Urothelium cell line (cell line): ENCODE measurements at regions not wholly inside any gene's neighbourhood (a gene's known extent, or its start where the extent isn't known, plus 50 kb on each side); places are given as distances from the start of the nearest gene placed in this dataset.

Source experiments
- DNase-seq: peaks from one replicate; pipeline ENCODE4 v3.0.0; 2011; ENCODE audit warnings: low spot score, mixed read lengths
- FAIRE-seq: peaks from 2 replicates; lab custom pipeline; 2011; peaks lifted over from hg19 to GRCh38; lab: Jason Lieb, UNC

- FAIRE-seq: no peak
- DNase-seq: no peak
These were observed 521.5 kb downstream of the BCOR start for GRCh38 chrX:39576041-39576872.

GRCh38 chrX:39577206-39577984 lies 520.4 kb downstream of the BCOR start:
- FAIRE-seq: no peak
- no peak for DNase-seq

GRCh38 chrX:39577985-39578869 lies 519.5 kb downstream of the BCOR start:
- DNase-seq (no peak), FAIRE-seq (no peak)

- DNase-seq (no peak), FAIRE-seq (no peak)
These were observed 517.7 kb downstream of the BCOR start for GRCh38 chrX:39580043-39580442.

GRCh38 chrX:39581411-39581810 lies 516.3 kb downstream of the BCOR start:
- DNase-seq: no peak
- no peak for FAIRE-seq

GRCh38 chrX:39582091-39582490 lies 515.7 kb downstream of the BCOR start:
- no peak for FAIRE-seq

GRCh38 chrX:39582976-39583375 lies 514.8 kb downstream of the BCOR start:
- DNase-seq: no peak
- no peak for FAIRE-seq

More at GRCh38 chrX:39582091-39582490, 515.7 kb downstream of the BCOR start:
- peak; percentile 25 for DNase-seq

- DNase-seq: no peak
- FAIRE-seq: no peak
These were observed 511.9 kb downstream of the BCOR start for GRCh38 chrX:39585808-39586207.

GRCh38 chrX:39586359-39586758 lies 511.4 kb downstream of the BCOR start:
- no peak for FAIRE-seq
- no peak for DNase-seq

GRCh38 chrX:39591099-39591498 lies 506.7 kb downstream of the BCOR start:
- FAIRE-seq (no peak), DNase-seq (no peak)

- FAIRE-seq (no peak), DNase-seq (no peak)
These were observed 505.0 kb downstream of the BCOR start for GRCh38 chrX:39592776-39593175.

- FAIRE-seq (no peak), DNase-seq (no peak)
These were observed 501.8 kb downstream of the BCOR start for GRCh38 chrX:39595977-39596376.

- FAIRE-seq (no peak), DNase-seq (no peak)
These were observed 501.3 kb downstream of the BCOR start for GRCh38 chrX:39596437-39596836.

- FAIRE-seq (no peak), DNase-seq (no peak)
These were observed 498.4 kb downstream of the BCOR start for GRCh38 chrX:39599339-39599738.

- DNase-seq (no peak), FAIRE-seq (no peak)
These were observed 497.5 kb downstream of the BCOR start for GRCh38 chrX:39600222-39600621.

- no peak for DNase-seq
- FAIRE-seq: no peak
These were observed 496.3 kb downstream of the BCOR start for GRCh38 chrX:39601231-39602177.

- no peak for FAIRE-seq
- DNase-seq: no peak
These were observed 495.6 kb downstream of the BCOR start for GRCh38 chrX:39602195-39602594.

GRCh38 chrX:39603230-39603629 lies 494.5 kb downstream of the BCOR start:
- DNase-seq (no peak), FAIRE-seq (no peak)

- FAIRE-seq (no peak), DNase-seq (no peak)
These were observed 492.6 kb downstream of the BCOR start for GRCh38 chrX:39605183-39605582.

GRCh38 chrX:39605866-39606265 lies 491.9 kb downstream of the BCOR start:
- FAIRE-seq: no peak
- no peak for DNase-seq
